Muscle layer of duodenum (tissue), 2 donors: ENCODE measurements at regions not wholly inside any gene's neighbourhood (a gene's known extent, or its start where the extent isn't known, plus 50 kb on each side); places are given as distances from the start of the nearest gene placed in this dataset.
"Not testable (repeated sequence)": the region's sequence is repeated elsewhere in the genome, so short reads cannot be mapped to it uniquely, and the experiment has no call there.

ENCODE experiments used
- H3K27ac ChIP-seq: one replicate; pipeline ENCODE4 v1.7.0; 2013; ENCODE audit warnings: mild to moderate bottlenecking, low read length
- H3K27me3 ChIP-seq: one replicate; pipeline ENCODE4 v1.7.0; 2013; ENCODE audit warnings: low read depth, mild to moderate bottlenecking, control low read depth, low read length
- H3K36me3 ChIP-seq, 2 donors: one replicate each; pipeline ENCODE4 v1.7.0; 2013; ENCODE audit warnings: low read length in 2 of 2, control low read depth in 1 of 2, mild to moderate bottlenecking in 1 of 2; ENCODE audit not compliant: insufficient read depth in 2 of 2, control insufficient read depth in 1 of 2
- H3K4me1 ChIP-seq, 2 donors: one replicate each; pipeline ENCODE4 v1.7.0; 2013; ENCODE audit warnings: low read length in 2 of 2, mild to moderate bottlenecking in 2 of 2, control low read depth in 1 of 2, moderate library complexity in 1 of 2; ENCODE audit not compliant: insufficient read depth in 2 of 2, control insufficient read depth in 1 of 2
- H3K4me3 ChIP-seq, 2 donors: one replicate each; pipeline ENCODE4 v1.7.0; 2013; ENCODE audit warnings: low read length in 2 of 2, low read depth in 1 of 2, mild to moderate bottlenecking in 1 of 2
- H3K9me3 ChIP-seq, 2 donors: one replicate each; pipeline ENCODE4 v1.7.0; 2013; ENCODE audit warnings: low read length in 2 of 2, control low read depth in 1 of 2, mild to moderate bottlenecking in 1 of 2; ENCODE audit not compliant: control insufficient read depth in 1 of 2
- donor health status: healthy.

DNA sequence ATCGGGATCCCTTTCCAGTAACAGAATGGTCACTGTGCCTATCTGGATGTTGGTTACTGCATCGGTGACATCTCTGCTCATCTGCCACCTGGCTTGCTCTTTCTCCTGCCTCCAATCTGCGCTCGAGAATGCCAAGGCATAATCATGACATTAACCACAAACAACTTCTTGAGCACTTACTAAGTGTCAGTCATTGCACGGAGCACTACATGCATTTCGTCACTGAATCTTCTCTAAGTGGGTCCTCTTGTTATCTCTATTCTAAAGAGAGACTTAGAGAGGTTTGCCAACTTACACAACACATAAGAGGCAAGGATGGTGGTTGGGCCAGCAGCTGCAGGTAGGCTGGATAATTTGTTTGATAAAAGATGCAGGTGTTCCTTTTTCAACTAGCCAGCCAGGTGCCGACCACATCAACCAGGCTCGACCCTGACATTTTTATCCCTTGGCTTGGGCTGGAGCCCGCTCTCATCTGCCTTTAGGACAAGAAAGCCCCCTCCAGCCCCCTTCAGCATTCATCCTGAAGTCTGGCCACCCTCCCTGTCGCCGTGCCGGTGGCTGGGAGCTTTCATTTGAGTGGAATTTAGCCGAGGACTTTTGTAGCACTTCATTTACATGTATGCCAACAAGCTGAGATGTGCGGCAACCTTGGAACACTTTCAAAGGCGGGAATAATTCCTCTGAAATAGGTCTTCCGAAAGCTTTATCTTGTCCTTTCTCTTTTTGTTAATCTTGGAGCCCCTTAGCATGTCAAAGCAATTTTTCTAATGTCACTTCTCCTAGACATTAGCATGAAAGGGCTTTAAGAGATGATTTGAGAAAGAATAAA lies 89.3 kb upstream of the NKD1 start:
- Histone ChIP-seq H3K36me3 (no peaks in the 10 kb centered on the region), H3K4me1 (no peaks in the 10 kb centered on the region), H3K27ac (no peak overlapping the region), H3K4me3 (no peak overlapping the region), H3K27me3 (no peaks in the 10 kb centered on the region), H3K9me3 (no peaks in the 10 kb centered on the region)

DNA sequence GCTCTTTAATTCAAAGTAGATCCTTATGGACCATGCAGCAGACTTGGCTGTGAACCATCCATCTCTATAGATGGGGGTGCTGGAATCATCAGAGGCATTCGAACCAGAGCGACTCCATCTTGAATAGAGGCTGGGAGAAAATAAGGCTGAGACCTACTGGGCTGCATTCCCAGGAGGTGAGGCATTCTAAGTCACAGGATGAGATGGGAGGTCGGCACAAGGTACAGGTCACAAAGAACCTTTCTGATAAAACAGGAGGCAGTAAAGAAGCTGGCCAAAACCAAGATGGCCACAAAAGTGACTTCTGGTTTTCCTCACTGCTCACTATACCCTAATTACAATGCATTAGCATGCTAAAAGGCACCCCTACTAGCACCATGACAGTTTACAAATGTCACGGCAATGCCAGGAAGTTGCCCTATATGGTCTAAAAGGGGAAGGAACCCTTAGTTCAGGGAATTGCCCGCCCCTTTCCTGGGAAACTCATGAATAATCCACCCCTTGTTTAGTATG lies 89.2 kb upstream of the BRD7 start:
- Histone ChIP-seq H3K4me1 (no peaks in the 10 kb centered on the region), H3K36me3 (no peaks in the 10 kb centered on the region), H3K9me3 (no peaks in the 10 kb centered on the region), H3K4me3 (no peak overlapping the region), H3K27me3 (no peaks in the 10 kb centered on the region), H3K27ac (no peak overlapping the region)

DNA sequence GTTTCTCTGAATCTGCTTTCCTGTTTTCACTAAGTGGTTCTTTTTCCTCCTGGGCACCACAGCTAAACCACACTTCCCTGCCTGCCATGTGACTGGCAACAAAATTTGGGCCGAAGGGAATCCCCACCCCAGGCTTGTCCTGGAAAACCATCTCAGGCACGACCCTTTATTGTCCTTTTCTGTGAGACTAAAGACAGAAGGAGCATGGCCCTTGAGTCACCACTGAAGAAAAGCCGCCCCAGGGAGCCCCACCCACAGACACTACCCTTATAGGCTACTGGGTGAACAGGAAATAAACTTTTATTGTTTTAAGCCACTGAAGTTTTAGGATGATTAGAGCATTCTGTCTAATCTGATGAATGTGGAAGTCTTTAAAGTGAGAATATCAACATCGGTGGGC lies 88.6 kb upstream of the BRD7 start:
- H3K9me3 ChIP-seq, result no peaks in the 10 kb centered on the region
- no peaks in the 10 kb centered on the region for H3K4me1 ChIP-seq
- no peak overlapping the region for H3K27ac ChIP-seq
- H3K27me3 ChIP-seq, result no peaks in the 10 kb centered on the region
- no peaks in the 10 kb centered on the region for H3K36me3 ChIP-seq
- no peak overlapping the region for H3K4me3 ChIP-seq

DNA sequence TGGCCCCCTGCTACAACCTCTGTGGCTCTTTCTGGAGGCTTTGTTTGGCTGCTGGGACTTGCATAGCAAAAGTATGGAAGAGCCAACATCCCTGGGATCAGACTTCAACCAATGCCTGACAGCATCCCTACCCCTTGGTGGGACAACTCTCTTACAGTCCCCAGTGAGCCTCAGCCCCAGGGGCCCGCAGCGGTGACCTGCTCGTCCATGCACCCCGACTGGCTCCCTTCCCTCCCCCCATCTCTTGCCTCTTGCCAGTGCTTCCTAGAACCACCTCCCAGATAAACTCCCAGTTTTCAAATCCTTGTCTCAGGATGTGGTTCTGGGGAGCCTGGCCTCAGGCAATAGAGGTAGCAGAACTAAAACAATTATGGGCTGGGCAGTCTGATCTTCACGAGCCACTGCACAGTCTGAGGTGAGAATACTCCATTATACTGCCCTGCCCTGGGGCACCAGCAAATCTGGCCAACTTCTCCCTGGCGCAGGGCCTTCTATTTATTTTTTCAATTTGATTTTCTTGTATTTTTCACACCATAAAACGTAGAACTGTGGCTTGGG lies 86.6 kb upstream of the BRD7 start:
- Histone ChIP-seq H3K27ac (no peak overlapping the region), H3K9me3 (no peaks in the 10 kb centered on the region), H3K27me3 (no peaks in the 10 kb centered on the region)

DNA sequence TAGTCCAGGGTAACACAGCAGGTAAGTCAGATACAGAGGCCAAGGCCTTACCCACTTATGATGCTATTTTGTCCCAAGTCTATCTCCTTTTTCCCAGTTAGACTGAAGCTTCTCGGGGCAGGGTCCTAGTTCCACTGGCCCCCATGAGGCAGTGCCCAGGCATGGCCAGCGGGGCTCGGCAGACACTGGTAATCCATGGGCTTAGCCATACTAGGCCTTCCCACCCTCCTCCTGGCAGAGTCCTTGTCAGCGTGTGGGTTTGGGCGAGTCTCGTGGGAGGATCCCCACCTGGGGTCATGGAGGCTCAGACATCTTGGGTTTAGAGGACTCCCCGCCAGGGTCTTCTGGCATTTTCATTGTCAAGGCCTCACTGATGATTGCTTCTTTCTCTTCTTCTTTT lies 84.7 kb upstream of the BRD7 start:
- Histone ChIP-seq H3K4me3 (no peak overlapping the region), H3K27me3 (no peaks in the 10 kb centered on the region), H3K9me3 (no peaks in the 10 kb centered on the region), H3K27ac (no peak overlapping the region), H3K36me3 (no peaks in the 10 kb centered on the region), H3K4me1 (no peaks in the 10 kb centered on the region)

More for the DNA sequence above, 86.6 kb upstream of the BRD7 start:
- no peak overlapping the region for H3K4me3 ChIP-seq
- no peaks in the 10 kb centered on the region for H3K36me3 ChIP-seq
- no peaks in the 10 kb centered on the region for H3K4me1 ChIP-seq

DNA sequence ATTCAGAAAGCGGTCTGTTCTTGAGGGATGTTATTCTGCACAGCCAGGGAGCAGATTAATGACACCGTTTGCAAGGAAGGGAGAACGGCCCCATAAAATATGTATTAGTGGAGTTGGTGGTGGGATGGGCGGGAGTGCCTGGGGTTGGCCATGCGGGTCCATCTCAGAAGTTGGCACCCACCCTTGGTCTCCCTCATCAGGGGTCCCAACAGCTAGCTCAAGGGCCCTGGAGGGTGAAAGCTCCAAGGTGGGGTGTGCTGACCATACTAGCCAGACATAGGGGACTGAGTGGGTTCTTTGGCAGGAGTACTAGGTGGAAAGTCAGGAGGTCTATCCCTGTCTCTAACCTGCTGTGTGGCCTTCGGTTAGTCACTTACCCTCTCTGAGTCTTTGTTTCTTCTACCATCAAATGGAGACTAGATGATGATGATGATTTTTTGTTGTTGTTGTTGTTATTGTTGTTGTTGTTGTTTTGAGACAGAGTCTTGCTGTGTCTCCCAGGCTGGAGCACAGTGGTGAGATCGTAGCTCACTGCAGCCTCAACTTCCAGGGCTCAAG lies 83.2 kb upstream of the BRD7 start:
- Histone ChIP-seq H3K36me3 (no peaks in the 10 kb centered on the region), H3K4me1 (no peaks in the 10 kb centered on the region), H3K4me3 (no peak overlapping the region), H3K27ac (no peak overlapping the region), H3K9me3 (no peaks in the 10 kb centered on the region), H3K27me3 (no peaks in the 10 kb centered on the region)

DNA sequence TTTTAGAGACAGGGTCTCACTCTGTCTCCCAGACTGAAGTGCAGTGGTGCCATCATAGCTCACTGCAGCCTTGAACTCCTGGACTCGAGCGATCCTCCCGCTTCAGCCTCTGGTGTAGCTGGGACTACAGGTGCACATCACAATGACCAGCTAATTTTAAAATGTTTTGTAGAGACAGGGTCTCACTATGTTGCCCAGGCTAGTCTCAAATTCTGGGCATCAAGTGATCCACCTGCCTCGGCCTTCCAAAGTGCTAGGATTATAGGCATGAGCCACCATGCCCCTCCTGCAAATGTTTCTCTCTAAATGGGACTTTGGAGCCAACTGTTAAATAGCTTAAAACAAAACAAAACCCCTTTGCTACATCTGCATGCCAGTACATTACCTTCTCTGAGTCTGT lies 82.2 kb upstream of the BRD7 start:
- no peaks in the 10 kb centered on the region for H3K36me3 ChIP-seq
- no peaks in the 10 kb centered on the region for H3K27me3 ChIP-seq
- no peaks in the 10 kb centered on the region for H3K4me1 ChIP-seq
- H3K9me3 ChIP-seq, result no peaks in the 10 kb centered on the region
- no peak overlapping the region for H3K27ac ChIP-seq
- no peak overlapping the region for H3K4me3 ChIP-seq

DNA sequence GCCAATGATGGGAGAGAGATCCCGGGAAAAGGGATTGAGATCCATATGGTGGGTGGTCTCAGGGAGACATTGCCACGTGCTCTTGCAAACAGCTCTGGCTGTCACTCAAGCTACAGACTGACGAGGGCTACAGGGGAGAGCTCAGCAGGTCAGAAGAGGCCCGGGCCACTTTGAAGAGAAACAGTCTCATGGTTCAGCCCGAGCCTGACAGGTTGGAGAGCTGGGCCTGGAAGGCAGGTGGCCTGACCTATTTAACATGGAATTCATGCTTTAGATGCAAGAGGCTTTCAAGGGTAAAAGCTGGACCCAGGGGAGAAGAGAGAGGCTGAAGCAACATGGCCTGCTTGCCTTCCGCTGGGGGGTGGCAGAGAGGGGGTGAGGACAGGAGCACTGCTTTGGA lies 81.0 kb upstream of the BRD7 start:
- Histone ChIP-seq H3K4me1 (no peaks in the 10 kb centered on the region), H3K27me3 (no peaks in the 10 kb centered on the region), H3K27ac (no peak overlapping the region), H3K4me3 (no peak overlapping the region), H3K9me3 (no peaks in the 10 kb centered on the region), H3K36me3 (no peaks in the 10 kb centered on the region)

DNA sequence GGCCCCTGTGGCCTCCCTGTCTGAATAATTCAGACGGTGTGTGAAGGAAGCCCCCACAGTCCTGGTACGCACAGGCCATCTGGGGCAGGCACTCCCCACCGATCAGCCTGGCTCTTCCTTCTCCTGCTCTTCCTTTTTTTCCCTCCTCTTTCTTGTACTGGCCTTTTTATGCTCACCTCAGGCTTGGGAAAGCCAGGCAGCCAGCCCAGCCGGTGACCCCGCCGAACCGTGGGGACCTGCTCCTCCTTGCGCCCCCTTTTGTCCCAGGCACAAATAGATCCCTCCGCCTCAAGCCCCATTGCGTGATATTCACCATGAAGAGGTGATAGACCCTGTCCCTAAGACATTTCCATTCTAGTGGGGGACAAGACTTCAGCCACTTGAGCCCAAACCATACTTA lies 80.2 kb upstream of the BRD7 start:
- Histone ChIP-seq H3K4me1 (no peaks in the 10 kb centered on the region), H3K4me3 (no peak overlapping the region), H3K36me3 (no peaks in the 10 kb centered on the region), H3K27me3 (no peaks in the 10 kb centered on the region), H3K27ac (no peak overlapping the region), H3K9me3 (no peaks in the 10 kb centered on the region)

DNA sequence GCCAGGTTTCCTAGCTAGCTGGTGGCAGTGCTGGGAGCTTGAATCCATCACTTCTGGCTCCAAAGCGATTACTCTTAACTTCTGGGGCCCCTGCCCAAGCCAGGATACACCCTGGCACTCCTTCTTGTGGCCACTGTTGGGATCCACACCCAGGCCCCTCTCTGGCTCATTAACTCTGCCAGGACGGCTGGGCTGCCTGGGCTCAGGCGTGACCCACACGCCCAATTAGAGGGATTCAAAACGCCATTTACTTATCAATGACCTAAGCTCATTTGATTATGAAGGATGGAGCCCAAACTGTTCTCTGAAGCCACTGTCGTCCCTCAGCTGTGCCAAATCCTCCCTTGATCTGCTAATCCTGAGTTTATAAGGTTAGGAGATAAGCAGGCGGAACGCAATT lies 79.7 kb upstream of the BRD7 start:
- no peaks in the 10 kb centered on the region for H3K9me3 ChIP-seq
- no peak overlapping the region for H3K4me3 ChIP-seq
- no peak overlapping the region for H3K27ac ChIP-seq
- H3K4me1 ChIP-seq, result no peaks in the 10 kb centered on the region
- H3K27me3 ChIP-seq, result no peaks in the 10 kb centered on the region
- no peaks in the 10 kb centered on the region for H3K36me3 ChIP-seq

DNA sequence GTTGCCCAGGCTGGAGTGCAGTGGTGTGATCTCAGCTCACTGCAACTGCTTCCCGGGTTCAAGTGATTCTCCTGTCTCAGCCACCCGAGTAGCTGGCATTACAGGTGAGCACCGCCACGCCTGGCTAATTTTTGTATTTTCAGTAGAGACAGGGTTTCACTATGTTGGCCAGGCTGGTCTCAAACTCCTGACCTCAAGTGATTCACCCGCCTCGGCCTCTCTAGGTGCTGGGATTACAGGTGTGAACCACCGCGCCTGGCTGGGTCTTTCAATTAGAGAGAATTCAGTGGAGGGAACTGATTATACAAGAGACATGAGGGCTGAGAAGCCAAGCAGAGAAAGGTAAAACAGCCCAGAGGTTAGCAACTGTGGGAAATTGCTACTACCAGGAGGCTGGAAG lies 78.6 kb upstream of the BRD7 start:
- H3K27me3 ChIP-seq, H3K9me3 ChIP-seq, H3K36me3 ChIP-seq, H3K4me3 ChIP-seq, H3K27ac ChIP-seq, H3K4me1 ChIP-seq: not testable (repeated sequence)
